ENCODE measurements at regions not wholly inside any gene's neighbourhood (a gene's known extent, or its start where the extent isn't known, plus 50 kb on each side); places are given as distances from the start of the nearest gene placed in this dataset.

GRCh38 chr11:71139516-71140205 lies 112.7 kb downstream of the SHANK2 start:
- TF ChIP-seq POLR2A (IDR thresholded peaks at IDR 0.05) (no peak), POLR2AphosphoS5 (IDR thresholded peaks at IDR 0.05; ENCODE audit: insufficient read depth in 1 of 2, low read depth in 1 of 2) (no peak)
